ENCODE measurements at regions not wholly inside any gene's neighbourhood (a gene's known extent, or its start where the extent isn't known, plus 50 kb on each side); places are given as distances from the start of the nearest gene placed in this dataset.
"Not testable (repeated sequence)": the region's sequence is repeated elsewhere in the genome, so short reads cannot be mapped to it uniquely, and the experiment has no call there.

GRCh38 chr7:67301667-67302066 lies 305.0 kb downstream of the TYW1 start:
- no peak overlapping the region for H3K27ac Mint-ChIP-seq
- no peaks in the 10 kb centered on the region for H3K9me3 Mint-ChIP-seq
- DNase-seq (ENCODE audit: low spot score) (no peak), ATAC-seq (no peak)
- no peak overlapping the region for H3K4me3 Mint-ChIP-seq
- no peaks in the 10 kb centered on the region for H3K27me3 Mint-ChIP-seq
- H3K4me1 Mint-ChIP-seq (ENCODE audit: low read depth in 2 of 2) = peaks cover 4 to 14% of the 10 kb centered on the region in 2 donors
- no peaks in the 10 kb centered on the region for H3K36me3 Mint-ChIP-seq

DNA sequence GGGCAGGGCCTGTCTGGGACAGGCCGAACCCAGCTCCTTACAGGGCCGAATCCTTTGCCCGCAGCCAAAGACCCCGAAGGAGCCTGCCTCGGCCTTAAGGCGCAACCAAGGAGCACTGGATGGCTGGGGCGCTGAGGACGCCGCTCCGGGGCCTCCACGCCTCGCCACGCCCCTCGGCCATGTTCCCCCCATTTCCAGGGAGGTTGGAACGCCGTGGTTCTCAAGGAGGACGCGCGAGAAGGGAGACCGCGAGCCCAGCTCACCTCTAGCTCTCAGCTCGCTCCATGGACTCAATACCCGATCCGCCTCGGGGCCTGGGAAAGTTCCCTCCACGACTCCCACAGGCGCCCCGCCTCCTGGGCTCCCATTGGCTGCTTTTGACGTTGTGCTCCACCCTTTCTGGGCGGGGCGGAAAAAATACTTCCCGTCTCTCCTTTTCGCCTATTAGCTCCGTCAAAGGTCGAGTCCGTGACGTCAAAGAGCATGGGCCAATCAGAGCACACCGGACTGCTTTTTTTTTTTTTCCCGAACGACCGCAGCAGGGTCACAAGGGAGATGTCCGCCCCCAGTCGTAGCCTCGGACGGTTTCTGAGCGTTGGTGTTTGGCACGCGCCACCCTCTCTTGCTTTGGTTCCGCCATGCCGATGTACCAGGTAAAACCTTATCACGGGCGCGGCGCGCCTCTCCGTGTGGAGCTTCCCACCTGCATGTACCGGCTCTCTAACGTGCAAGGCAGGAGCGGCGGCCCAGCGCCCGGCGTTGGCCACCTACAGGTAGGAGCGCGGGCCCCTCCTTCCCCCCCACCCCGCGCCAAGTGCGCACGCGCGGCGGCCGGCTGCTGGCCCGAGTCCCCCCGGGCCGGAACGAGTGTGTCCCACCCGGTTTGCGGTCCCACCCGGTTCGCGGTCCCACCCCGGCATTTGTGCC lies 305.7 kb downstream of the TYW1 start:
- no peaks in the 10 kb centered on the region for H3K36me3 Mint-ChIP-seq
- no peaks in the 10 kb centered on the region for H3K9me3 Mint-ChIP-seq
- peak; percentile 99 for DNase-seq (ENCODE audit: low spot score)
- peak; percentile 95 for ATAC-seq
- peak overlapping the region; percentile 85 to 94 for H3K27ac Mint-ChIP-seq
- peaks cover 4 to 14% of the 10 kb centered on the region in 2 donors for H3K4me1 Mint-ChIP-seq (ENCODE audit: low read depth in 2 of 2)
- no peaks in the 10 kb centered on the region for H3K27me3 Mint-ChIP-seq
- H3K4me3 Mint-ChIP-seq = peak overlapping the region; percentile 91

DNA sequence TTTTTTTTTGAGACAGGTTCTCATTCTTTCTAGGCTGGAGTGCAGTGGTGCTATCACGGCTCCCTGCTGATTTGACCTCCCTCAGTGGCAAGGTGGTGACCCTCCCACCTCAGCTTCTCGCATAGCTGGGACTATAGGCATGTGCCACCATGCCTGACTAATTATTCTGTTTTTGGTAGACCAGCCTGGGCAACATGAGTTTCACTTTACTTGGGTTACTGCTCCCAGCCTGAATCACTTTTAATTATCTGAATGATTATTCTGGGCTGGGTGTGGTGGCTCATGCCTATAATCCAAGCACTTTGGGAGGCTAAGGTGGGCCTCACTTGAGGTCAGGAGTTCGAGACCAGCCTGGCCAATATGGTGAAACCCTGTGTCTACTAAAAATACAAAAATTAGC lies 308.2 kb downstream of the TYW1 start:
- H3K4me3 Mint-ChIP-seq = peak overlapping the region; percentile 17
- H3K27me3 Mint-ChIP-seq; DNase-seq (ENCODE audit: low spot score); ATAC-seq; H3K36me3 Mint-ChIP-seq; H3K9me3 Mint-ChIP-seq: not testable (repeated sequence)
- peaks cover 4 to 16% of the 10 kb centered on the region in 2 donors for H3K4me1 Mint-ChIP-seq (ENCODE audit: low read depth in 2 of 2)
- H3K27ac Mint-ChIP-seq = peak overlapping the region in 1 of 2 donors; percentile 48

- H3K27ac Mint-ChIP-seq = peak overlapping the region in 1 of 2 donors; percentile 25
- H3K36me3 Mint-ChIP-seq = peaks cover 24% of the 10 kb centered on the region
Observed at GRCh38 chr7:67306331-67306730, 309.7 kb downstream of the TYW1 start.

DNA sequence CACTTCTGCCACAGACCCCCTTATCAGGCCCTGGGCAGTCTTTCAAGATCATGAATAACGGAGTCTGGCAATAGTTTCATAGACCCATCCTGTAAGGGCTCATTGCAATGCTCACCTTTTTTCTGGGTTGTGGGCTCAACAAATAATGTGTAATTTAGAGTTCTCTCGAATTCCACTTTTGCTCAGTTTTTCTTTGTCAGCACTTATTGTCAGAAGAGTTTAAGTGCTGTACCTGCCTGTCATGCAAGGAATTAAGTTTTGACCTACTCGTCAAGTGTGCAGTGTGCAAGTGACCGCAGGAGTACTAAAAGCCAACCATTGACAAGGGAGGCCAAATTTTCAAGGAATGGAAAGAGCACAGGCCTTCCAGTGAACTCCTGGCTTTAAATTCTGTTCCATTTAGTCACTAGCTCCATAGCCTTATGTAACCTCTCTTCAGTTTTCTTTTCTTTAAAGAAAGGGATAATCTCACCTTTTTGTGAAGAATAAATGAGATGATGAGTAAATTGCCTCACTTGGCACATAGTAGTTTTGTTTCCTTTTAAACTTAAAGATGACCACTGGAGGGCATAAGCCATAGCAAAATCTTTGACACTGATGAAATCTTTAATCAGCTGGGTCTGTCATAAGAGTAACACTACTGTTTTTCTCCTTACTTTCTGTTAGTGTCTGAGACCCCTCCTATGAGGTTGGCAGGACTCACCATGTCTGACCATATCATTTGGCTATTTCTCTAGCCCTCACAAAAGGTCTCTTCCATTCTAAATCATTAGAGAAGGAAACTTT lies 313.3 kb downstream of the TYW1 start:
- H3K9me3 Mint-ChIP-seq = no peaks in the 10 kb centered on the region
- no peaks in the 10 kb centered on the region for H3K27me3 Mint-ChIP-seq
- no peak overlapping the region for H3K4me3 Mint-ChIP-seq
- no peak overlapping the region for H3K27ac Mint-ChIP-seq
- H3K4me1 Mint-ChIP-seq (ENCODE audit: low read depth in 2 of 2) = peaks cover 5 to 8% of the 10 kb centered on the region in 2 donors
- DNase-seq (ENCODE audit: low spot score) (no peak), ATAC-seq (no peak)
- H3K36me3 Mint-ChIP-seq = peaks cover 33% of the 10 kb centered on the region

More at GRCh38 chr7:67306331-67306730, 309.7 kb downstream of the TYW1 start:
- no peak for ATAC-seq
- Mint-ChIP-seq H3K4me3 (no peak overlapping the region), H3K27me3 (no peaks in the 10 kb centered on the region), H3K9me3 (no peaks in the 10 kb centered on the region), H3K4me1 (ENCODE audit: low read depth in 2 of 2) (peaks cover 5 to 13% of the 10 kb centered on the region in 2 donors)
- DNase-seq (ENCODE audit: low spot score) = no peak

DNA sequence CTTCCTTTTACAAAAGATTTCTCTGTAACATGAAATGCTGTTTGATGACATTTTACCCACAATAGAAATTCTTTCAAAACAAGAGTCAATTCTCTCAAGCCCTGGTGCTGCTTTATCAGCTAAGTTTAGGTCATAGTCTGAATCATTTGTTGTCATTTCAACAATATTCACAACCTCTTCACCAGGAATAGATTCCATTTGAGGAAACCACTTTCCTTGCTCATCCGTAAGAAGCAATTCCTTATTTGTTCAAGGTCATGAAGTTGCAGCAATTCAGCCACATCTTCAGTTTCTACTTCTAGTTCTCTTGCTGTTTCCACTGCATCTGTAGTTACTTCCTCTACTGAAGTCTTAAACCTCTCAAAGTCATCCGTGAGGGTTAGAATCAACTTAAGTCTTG lies 315.3 kb downstream of the TYW1 start:
- no peak for ATAC-seq
- no peak for DNase-seq (ENCODE audit: low spot score)
- Mint-ChIP-seq H3K27ac (no peak overlapping the region), H3K9me3 (no peaks in the 10 kb centered on the region), H3K27me3 (no peaks in the 10 kb centered on the region), H3K4me1 (ENCODE audit: low read depth in 2 of 2) (peaks cover 2 to 5% of the 10 kb centered on the region in 2 donors), H3K36me3 (peaks cover 33% of the 10 kb centered on the region), H3K4me3 (no peak overlapping the region)

GRCh38 chr7:67313213-67313612 lies 316.6 kb downstream of the TYW1 start:
- peaks cover 0 to 5% of the 10 kb centered on the region in 2 donors for H3K4me1 Mint-ChIP-seq (ENCODE audit: low read depth in 2 of 2)
- H3K9me3 Mint-ChIP-seq = no peaks in the 10 kb centered on the region
- no peak overlapping the region for H3K4me3 Mint-ChIP-seq
- H3K36me3 Mint-ChIP-seq = peaks cover 33% of the 10 kb centered on the region
- no peaks in the 10 kb centered on the region for H3K27me3 Mint-ChIP-seq
- H3K27ac Mint-ChIP-seq = no peak overlapping the region
- ATAC-seq = no peak
- no peak for DNase-seq (ENCODE audit: low spot score)

DNA sequence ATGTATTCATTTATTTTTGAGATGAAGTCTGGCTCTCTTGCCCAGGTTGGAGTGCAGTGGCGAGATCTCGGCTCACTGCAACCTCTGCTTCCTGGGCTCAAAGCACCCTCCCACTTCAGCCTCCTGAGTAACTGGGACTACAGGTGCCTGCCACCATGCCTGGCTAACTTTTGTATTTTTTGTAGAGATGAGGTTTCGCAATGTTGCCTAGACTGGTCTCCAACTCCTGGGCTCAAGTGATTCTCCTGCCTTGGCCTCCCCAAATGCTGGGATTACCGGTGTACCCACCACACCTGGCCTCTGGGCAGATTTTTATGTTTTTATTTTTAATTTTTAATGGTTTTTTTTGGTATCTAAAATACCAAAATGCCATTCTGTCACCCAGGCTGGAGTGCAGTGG lies 320.3 kb downstream of the TYW1 start:
- H3K36me3 Mint-ChIP-seq; H3K4me3 Mint-ChIP-seq; H3K27me3 Mint-ChIP-seq; H3K4me1 Mint-ChIP-seq (ENCODE audit: low read depth in 2 of 2); ATAC-seq; DNase-seq (ENCODE audit: low spot score); H3K9me3 Mint-ChIP-seq; H3K27ac Mint-ChIP-seq: not testable (repeated sequence)

- not testable (repeated sequence) for H3K4me3 Mint-ChIP-seq; H3K27me3 Mint-ChIP-seq; H3K4me1 Mint-ChIP-seq (ENCODE audit: low read depth in 2 of 2); H3K9me3 Mint-ChIP-seq; H3K36me3 Mint-ChIP-seq; DNase-seq (ENCODE audit: low spot score); H3K27ac Mint-ChIP-seq; ATAC-seq
Observed at GRCh38 chr7:67328257-67328656, 331.6 kb downstream of the TYW1 start.

GRCh38 chr7:67335165-67335564 lies 338.5 kb downstream of the TYW1 start:
- H3K9me3 Mint-ChIP-seq; H3K4me3 Mint-ChIP-seq; H3K4me1 Mint-ChIP-seq (ENCODE audit: low read depth in 2 of 2); DNase-seq (ENCODE audit: low spot score); H3K27ac Mint-ChIP-seq; H3K27me3 Mint-ChIP-seq; H3K36me3 Mint-ChIP-seq; ATAC-seq: not testable (repeated sequence)

- not testable (repeated sequence) for H3K27me3 Mint-ChIP-seq; H3K27ac Mint-ChIP-seq; DNase-seq (ENCODE audit: low spot score); H3K36me3 Mint-ChIP-seq; H3K9me3 Mint-ChIP-seq; H3K4me3 Mint-ChIP-seq; H3K4me1 Mint-ChIP-seq (ENCODE audit: low read depth in 2 of 2); ATAC-seq
Observed at GRCh38 chr7:67335663-67336062, 339.0 kb downstream of the TYW1 start.

- not testable (repeated sequence) for H3K27ac Mint-ChIP-seq; H3K4me3 Mint-ChIP-seq; H3K4me1 Mint-ChIP-seq (ENCODE audit: low read depth in 2 of 2); H3K27me3 Mint-ChIP-seq; H3K9me3 Mint-ChIP-seq; ATAC-seq; DNase-seq (ENCODE audit: low spot score)
- peaks cover 10% of the 10 kb centered on the region for H3K36me3 Mint-ChIP-seq
Observed at GRCh38 chr7:67338545-67338944, 341.9 kb downstream of the TYW1 start.

GRCh38 chr7:67341153-67341768 lies 344.6 kb downstream of the TYW1 start:
- no peaks in the 10 kb centered on the region for H3K4me1 Mint-ChIP-seq (ENCODE audit: low read depth in 2 of 2)
- no peak overlapping the region for H3K4me3 Mint-ChIP-seq
- DNase-seq (ENCODE audit: low spot score) = no peak
- no peak for ATAC-seq
- H3K27me3 Mint-ChIP-seq = no peaks in the 10 kb centered on the region
- no peak overlapping the region for H3K27ac Mint-ChIP-seq
- peaks cover 10% of the 10 kb centered on the region for H3K36me3 Mint-ChIP-seq
- H3K9me3 Mint-ChIP-seq = no peaks in the 10 kb centered on the region

DNA sequence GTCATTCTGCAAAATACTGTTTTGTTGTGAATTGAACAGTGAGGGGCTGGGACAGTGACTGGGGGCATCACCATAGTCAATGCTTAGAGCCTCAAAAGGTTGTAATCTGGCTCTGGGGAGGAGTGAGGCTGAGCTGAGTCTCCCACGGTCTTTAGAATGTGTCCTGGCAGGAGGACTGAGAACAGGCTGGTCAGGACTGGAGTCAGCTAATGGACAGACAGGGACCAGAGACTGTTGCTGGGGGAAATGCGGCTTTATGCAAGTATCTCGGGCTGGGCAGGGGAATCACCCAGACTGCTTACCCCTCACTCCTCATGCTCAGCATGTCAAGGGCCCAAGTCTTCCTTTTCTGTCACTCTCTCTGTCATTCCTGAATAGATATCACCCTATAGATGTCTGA lies 346.5 kb downstream of the TYW1 start:
- H3K4me1 Mint-ChIP-seq (ENCODE audit: low read depth in 2 of 2) = no peaks in the 10 kb centered on the region

More for the DNA sequence above, 346.5 kb downstream of the TYW1 start:
- Mint-ChIP-seq H3K9me3 (no peaks in the 10 kb centered on the region), H3K4me3 (no peak overlapping the region), H3K27me3 (no peaks in the 10 kb centered on the region), H3K27ac (no peak overlapping the region), H3K36me3 (peaks cover 10% of the 10 kb centered on the region)
- DNase-seq (ENCODE audit: low spot score) = no peak
- no peak for ATAC-seq
